ENCODE measurements at regions not wholly inside any gene's neighbourhood (a gene's known extent, or its start where the extent isn't known, plus 50 kb on each side); places are given as distances from the start of the nearest gene placed in this dataset.

DNA sequence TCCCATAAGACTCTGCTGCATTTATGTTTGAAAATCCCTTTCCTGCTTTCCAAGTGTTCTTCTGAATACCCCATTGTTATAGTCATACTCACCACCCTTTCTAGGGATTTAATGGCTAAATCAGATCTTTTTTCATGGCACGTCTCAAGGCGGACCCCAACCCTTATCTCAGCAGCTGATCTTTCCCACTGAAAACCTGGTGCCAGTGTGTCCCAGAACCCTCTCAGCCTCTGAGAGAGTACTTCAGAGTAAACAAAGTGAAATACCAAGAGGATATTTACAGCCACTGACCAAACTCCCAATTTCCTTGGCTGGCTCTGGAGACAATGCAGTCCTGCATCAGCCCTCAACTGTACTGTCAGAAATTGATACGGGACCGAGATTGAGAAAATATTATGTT lies 101.7 kb downstream of the TMEM100 start:
- TF ChIP-seq, protein P1, sequence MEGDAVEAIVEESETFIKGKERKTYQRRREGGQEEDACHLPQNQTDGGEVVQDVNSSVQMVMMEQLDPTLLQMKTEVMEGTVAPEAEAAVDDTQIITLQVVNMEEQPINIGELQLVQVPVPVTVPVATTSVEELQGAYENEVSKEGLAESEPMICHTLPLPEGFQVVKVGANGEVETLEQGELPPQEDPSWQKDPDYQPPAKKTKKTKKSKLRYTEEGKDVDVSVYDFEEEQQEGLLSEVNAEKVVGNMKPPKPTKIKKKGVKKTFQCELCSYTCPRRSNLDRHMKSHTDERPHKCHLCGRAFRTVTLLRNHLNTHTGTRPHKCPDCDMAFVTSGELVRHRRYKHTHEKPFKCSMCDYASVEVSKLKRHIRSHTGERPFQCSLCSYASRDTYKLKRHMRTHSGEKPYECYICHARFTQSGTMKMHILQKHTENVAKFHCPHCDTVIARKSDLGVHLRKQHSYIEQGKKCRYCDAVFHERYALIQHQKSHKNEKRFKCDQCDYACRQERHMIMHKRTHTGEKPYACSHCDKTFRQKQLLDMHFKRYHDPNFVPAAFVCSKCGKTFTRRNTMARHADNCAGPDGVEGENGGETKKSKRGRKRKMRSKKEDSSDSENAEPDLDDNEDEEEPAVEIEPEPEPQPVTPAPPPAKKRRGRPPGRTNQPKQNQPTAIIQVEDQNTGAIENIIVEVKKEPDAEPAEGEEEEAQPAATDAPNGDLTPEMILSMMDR (IDR thresholded peaks at IDR 0.05), result no peak
- TF ChIP-seq POLR2A (IDR thresholded peaks at IDR 0.05), result no peak
